ENCODE measurements at regions not wholly inside any gene's neighbourhood (a gene's known extent, or its start where the extent isn't known, plus 50 kb on each side); places are given as distances from the start of the nearest gene placed in this dataset.

GRCh38 chr6:151167034-151167433 lies 72.7 kb upstream of the AKAP12 start:
- H3K9ac ChIP-seq = no peak overlapping the region
- no peaks in the 10 kb centered on the region for H4K20me1 ChIP-seq (ENCODE audit: insufficient read depth)
- no peaks in the 10 kb centered on the region for H3K9me3 ChIP-seq
- H3K4me2 ChIP-seq = no peak overlapping the region
- H3K27ac ChIP-seq (ENCODE audit: low read depth in 2 of 2, low read length in 1 of 2) = no peak overlapping the region
- H2AFZ ChIP-seq (ENCODE audit: low read depth) = no peak overlapping the region
- ChIA-PET POLR2A (no interaction called here), CTCF (no interaction called here)
- H3K27me3 ChIP-seq (ENCODE audit: insufficient read depth) = no peaks in the 10 kb centered on the region
- H3K79me2 ChIP-seq (ENCODE audit: insufficient read depth) = no peaks in the 10 kb centered on the region
- no peak overlapping the region for H3K4me3 ChIP-seq (ENCODE audit: low read depth in 2 of 2, low read length in 1 of 2)
- no peak for DNase-seq
- WGBS (ENCODE audit: low lambda C conversion rate) = 92% methylated on average over 7 of the region's 7 CpGs
- H3F3A ChIP-seq (replicated peaks; ENCODE audit: insufficient read depth) = no peaks in the 10 kb centered on the region
- H3K36me3 ChIP-seq (replicated peaks in 1 of 2; ENCODE audit: control insufficient read depth in 1 of 2, insufficient read depth in 2 of 2, low read length in 1 of 2) = no peaks in the 10 kb centered on the region
- no peaks in the 10 kb centered on the region for H3K4me1 ChIP-seq (ENCODE audit: control insufficient read depth in 1 of 2, insufficient read depth in 2 of 2, low read depth in 1 of 2, low read length in 1 of 2)
- TF ChIP-seq PBX3 (IDR thresholded peaks at IDR 0.05) (no peak), CHD2 (IDR thresholded peaks at IDR 0.05; ENCODE audit: low read length, partially characterized antibody) (no peak), FOSL2 (IDR thresholded peaks at IDR 0.05; ENCODE audit: borderline replicate concordance, low read depth) (no peak), NRF1 (IDR thresholded peaks at IDR 0.05; ENCODE audit: low read depth, low read length) (no peak), SIN3A (IDR thresholded peaks at IDR 0.05; ENCODE audit: borderline replicate concordance, low read depth, low read length) (no peak), REST (IDR thresholded peaks at IDR 0.05; ENCODE audit: low read depth, low read length) (no peak), YY1 (IDR thresholded peaks at IDR 0.05; ENCODE audit: low read depth) (no peak), MAX (IDR thresholded peaks at IDR 0.05; ENCODE audit: low read depth) (no peak), ZBTB33 (IDR thresholded peaks at IDR 0.05; ENCODE audit: borderline replicate concordance, low read depth) (no peak), GABPA (IDR thresholded peaks at IDR 0.05; ENCODE audit: low read depth) (no peak)
- H3K9me2 ChIP-seq = no peaks in the 10 kb centered on the region
